ENCODE measurements at regions not wholly inside any gene's neighbourhood (a gene's known extent, or its start where the extent isn't known, plus 50 kb on each side); places are given as distances from the start of the nearest gene placed in this dataset.

GRCh38 chr2:137857881-137858280 lies 106.4 kb upstream of the HNMT start:
- FAIRE-seq: no peak
- in situ Hi-C loops (cut with MboI) (no loop called here), intact Hi-C loops (cut with micrococcal nuclease; ENCODE audit: unreplicated experiment) (no loop called here)
- Histone ChIP-seq H4K20me1 (ENCODE audit: control insufficient read depth, insufficient read depth) (no peaks in the 10 kb centered on the region), H3K79me2 (ENCODE audit: control insufficient read depth, insufficient read depth, low read length) (no peaks in the 10 kb centered on the region), H3K4me3 (no peak overlapping the region), H3K9me3 (replicated peaks; ENCODE audit: control insufficient read depth, insufficient read depth, low read length) (no peaks in the 10 kb centered on the region), H3K4me2 (ENCODE audit: control insufficient read depth, insufficient read depth) (no peak overlapping the region), H3K27me3 (replicated peaks in 1 of 2; ENCODE audit: control insufficient read depth in 2 of 2, insufficient read depth in 2 of 2, low read length in 1 of 2) (no peaks in the 10 kb centered on the region), H3K27ac (ENCODE audit: control insufficient read depth, insufficient read depth) (no peak overlapping the region), H2AFZ (ENCODE audit: control insufficient read depth, low read depth, low read length) (no peak overlapping the region), H3K36me3 (ENCODE audit: control insufficient read depth in 2 of 2, insufficient read depth in 2 of 2, low read length in 1 of 2) (no peaks in the 10 kb centered on the region), H3K4me1 (ENCODE audit: control insufficient read depth, insufficient read depth, low read length) (no peaks in the 10 kb centered on the region), H3K9ac (ENCODE audit: control insufficient read depth, insufficient read depth, low read length) (no peak overlapping the region)
- ChIA-PET POLR2A (no interaction called here), RAD21 (ENCODE audit: unreplicated experiment) (no interaction called here), SMC1A (ENCODE audit: uncharacterized antibody, unreplicated experiment) (no interaction called here), CTCF (no interaction called here)
- DNase-seq (ENCODE audit: low read depth, low spot score): no peak
- no peak for ATAC-seq
- no TSS peak for BruUV-seq (replicated peaks)
- WGBS (ENCODE audit: insufficient coverage, insufficient replicate concordance, low lambda C conversion rate, missing lambda C conversion rate): 0% methylated on average over 3 of the region's 3 CpGs
- TF ChIP-seq RB1 (IDR thresholded peaks at IDR 0.05; ENCODE audit: borderline replicate concordance): no peak
- TF ChIP-seq PAX8 (IDR thresholded peaks at IDR 0.05): no peak
- TF ChIP-seq MEF2B (IDR thresholded peaks at IDR 0.05; ENCODE audit: partially characterized antibody, poor library complexity, severe bottlenecking): no peak
- TF ChIP-seq, protein P1, sequence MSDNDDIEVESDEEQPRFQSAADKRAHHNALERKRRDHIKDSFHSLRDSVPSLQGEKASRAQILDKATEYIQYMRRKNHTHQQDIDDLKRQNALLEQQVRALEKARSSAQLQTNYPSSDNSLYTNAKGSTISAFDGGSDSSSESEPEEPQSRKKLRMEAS (IDR thresholded peaks at IDR 0.05; ENCODE audit: low read depth, low read length): no peak
- TF ChIP-seq NR2C1 (IDR thresholded peaks at IDR 0.05): no peak

- FAIRE-seq (no peak), DNase-seq (ENCODE audit: low read depth, low spot score) (no peak), ATAC-seq (no peak)
- no peak overlapping the region for H3K4me2 ChIP-seq (ENCODE audit: control insufficient read depth, insufficient read depth)
- H3K9ac ChIP-seq (ENCODE audit: control insufficient read depth, insufficient read depth, low read length): no peak overlapping the region
- H2AFZ ChIP-seq (ENCODE audit: control insufficient read depth, low read depth, low read length): no peak overlapping the region
- CTCF ChIA-PET: interaction anchor here (0.8 to 2.2 kb wide), 4 partner anchors 25 to 964 kb away, joined by 3 to 10 read pairs (median 6); no protein-coding TSS in a partner anchor
- SMC1A ChIA-PET (ENCODE audit: uncharacterized antibody, unreplicated experiment): no interaction called here
- no TSS peak for BruUV-seq (replicated peaks)
- H3K27ac ChIP-seq (ENCODE audit: control insufficient read depth, insufficient read depth): no peak overlapping the region
- no peaks in the 10 kb centered on the region for H4K20me1 ChIP-seq (ENCODE audit: control insufficient read depth, insufficient read depth)
- no peaks in the 10 kb centered on the region for H3K4me1 ChIP-seq (ENCODE audit: control insufficient read depth, insufficient read depth, low read length)
- intact Hi-C loops (cut with micrococcal nuclease; ENCODE audit: unreplicated experiment): no loop called here
- RAD21 ChIA-PET (ENCODE audit: unreplicated experiment): no interaction called here
- H3K79me2 ChIP-seq (ENCODE audit: control insufficient read depth, insufficient read depth, low read length): no peaks in the 10 kb centered on the region
- no peak overlapping the region for H3K4me3 ChIP-seq
- H3K36me3 ChIP-seq (ENCODE audit: control insufficient read depth in 2 of 2, insufficient read depth in 2 of 2, low read length in 1 of 2): no peaks in the 10 kb centered on the region
- no peaks in the 10 kb centered on the region for H3K9me3 ChIP-seq (replicated peaks; ENCODE audit: control insufficient read depth, insufficient read depth, low read length)
- POLR2A ChIA-PET: no interaction called here
- in situ Hi-C loops (cut with MboI): no loop called here
- TF ChIP-seq EP300 (IDR thresholded peaks at IDR 0.05; ENCODE audit: borderline replicate concordance in 1 of 2, control insufficient read depth in 1 of 2, low read depth in 2 of 2, low read length in 2 of 2) (no peak), EED (IDR thresholded peaks at IDR 0.05; ENCODE audit: low read depth) (no peak)
- 70% methylated on average over 2 of the region's 2 CpGs for WGBS (ENCODE audit: insufficient coverage, insufficient replicate concordance, low lambda C conversion rate, missing lambda C conversion rate)
- no peaks in the 10 kb centered on the region for H3K27me3 ChIP-seq (replicated peaks in 1 of 2; ENCODE audit: control insufficient read depth in 2 of 2, insufficient read depth in 2 of 2, low read length in 1 of 2)
These were observed 101.6 kb upstream of the HNMT start for GRCh38 chr2:137862651-137863050.
